ENCODE measurements at regions not wholly inside any gene's neighbourhood (a gene's known extent, or its start where the extent isn't known, plus 50 kb on each side); places are given as distances from the start of the nearest gene placed in this dataset.

DNA sequence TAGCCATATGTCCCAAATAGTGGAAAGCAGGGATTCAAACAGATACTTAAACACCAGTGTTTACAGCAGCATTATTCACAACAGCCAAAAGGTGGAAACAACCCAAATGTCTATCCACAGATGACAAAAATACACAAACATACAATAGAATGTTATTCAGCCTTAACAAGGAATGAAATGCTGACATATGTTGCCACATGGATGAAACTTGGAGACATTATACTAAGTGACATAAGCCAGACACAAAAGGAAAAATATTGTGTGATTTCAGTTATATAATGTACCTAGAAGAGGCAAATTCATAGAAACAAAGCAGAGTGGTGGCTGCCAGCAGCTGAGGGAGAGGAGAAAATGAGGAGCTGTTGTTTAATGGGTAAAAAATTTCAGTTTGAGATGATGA is 533.9 kb upstream of the FZD8 start:
- TF ChIP-seq TAF1 (IDR thresholded peaks at IDR 0.05; ENCODE audit: low read depth, low read length) (no peak), SPI1 (IDR thresholded peaks at IDR 0.05; ENCODE audit: low read depth, low read length) (no peak), POLR2A (IDR thresholded peaks at IDR 0.05; ENCODE audit: low read depth, low read length) (no peak), POLR2AphosphoS5 (IDR thresholded peaks at IDR 0.05; ENCODE audit: low read depth, low read length) (no peak), POU2F2 (IDR thresholded peaks at IDR 0.05; ENCODE audit: low read depth, low read length) (no peak), PAX5 (IDR thresholded peaks at IDR 0.05; ENCODE audit: insufficient read depth, low read length, severe bottlenecking) (no peak)

Data from GM12891 (cell line).